ENCODE measurements at regions not wholly inside any gene's neighbourhood (a gene's known extent, or its start where the extent isn't known, plus 50 kb on each side); places are given as distances from the start of the nearest gene placed in this dataset.

DNA sequence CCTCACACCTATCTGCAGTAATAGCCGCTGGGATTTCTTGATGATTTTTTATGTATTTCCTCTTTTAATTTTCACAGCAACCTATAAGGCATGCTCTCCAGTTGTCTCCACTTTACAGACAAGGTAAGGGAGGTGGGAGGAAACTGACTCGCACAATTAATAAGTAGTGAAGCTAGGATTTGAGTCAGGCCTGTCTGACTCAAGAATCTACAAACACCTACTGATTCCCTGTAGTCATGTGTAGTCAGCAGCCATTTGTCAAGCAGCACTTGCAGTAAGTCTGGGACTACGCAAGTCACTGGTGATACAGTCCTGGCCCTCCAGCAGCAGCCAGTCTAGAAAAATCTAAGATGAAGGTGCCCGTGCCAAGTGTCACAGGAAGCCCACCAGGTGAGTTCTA, 193.6 kb upstream of the PKDCC start:
- no peaks in the 10 kb centered on the region for H3K4me1 ChIP-seq (ENCODE audit: control insufficient read depth, insufficient read depth, low read length)
- ChIA-PET RAD21 (ENCODE audit: unreplicated experiment) (interaction anchor here (1.3 to 2.4 kb wide), 5 partner anchors 9 to 233 kb away, joined by 3 to 13 read pairs (median 5); no protein-coding TSS in a partner anchor), POLR2A (no interaction called here), CTCF (interaction anchor here (1.2 to 6.8 kb wide), 10 partner anchors 13 to 474 kb away, joined by 3 to 110 read pairs (median 5); no protein-coding TSS in a partner anchor), SMC1A (ENCODE audit: uncharacterized antibody, unreplicated experiment) (interaction anchor here (1.0 to 2.8 kb wide), 7 partner anchors 12 to 242 kb away, joined by 3 to 19 read pairs (median 5); no protein-coding TSS in a partner anchor)
- no peaks in the 10 kb centered on the region for H3K79me2 ChIP-seq (ENCODE audit: control insufficient read depth, insufficient read depth, low read length)
- intact Hi-C loops (cut with micrococcal nuclease; ENCODE audit: unreplicated experiment), result no loop called here
- H3K4me2 ChIP-seq (ENCODE audit: control insufficient read depth, insufficient read depth), result no peak overlapping the region
- no peak overlapping the region for H3K4me3 ChIP-seq
- no peaks in the 10 kb centered on the region for H3K9me3 ChIP-seq (replicated peaks; ENCODE audit: control insufficient read depth, insufficient read depth, low read length)
- BruUV-seq (replicated peaks), result no TSS peak
- no peak for ATAC-seq
- H3K27ac ChIP-seq (ENCODE audit: control insufficient read depth, insufficient read depth), result no peak overlapping the region
- H3K27me3 ChIP-seq (replicated peaks in 1 of 2; ENCODE audit: control insufficient read depth in 2 of 2, insufficient read depth in 2 of 2, low read length in 1 of 2), result no peaks in the 10 kb centered on the region; a peak in 1 of 4 replicates
- no peaks in the 10 kb centered on the region for H4K20me1 ChIP-seq (ENCODE audit: control insufficient read depth, insufficient read depth)
- TF ChIP-seq RB1 (IDR thresholded peaks at IDR 0.05; ENCODE audit: borderline replicate concordance), result no peak
- TF ChIP-seq, protein P1, sequence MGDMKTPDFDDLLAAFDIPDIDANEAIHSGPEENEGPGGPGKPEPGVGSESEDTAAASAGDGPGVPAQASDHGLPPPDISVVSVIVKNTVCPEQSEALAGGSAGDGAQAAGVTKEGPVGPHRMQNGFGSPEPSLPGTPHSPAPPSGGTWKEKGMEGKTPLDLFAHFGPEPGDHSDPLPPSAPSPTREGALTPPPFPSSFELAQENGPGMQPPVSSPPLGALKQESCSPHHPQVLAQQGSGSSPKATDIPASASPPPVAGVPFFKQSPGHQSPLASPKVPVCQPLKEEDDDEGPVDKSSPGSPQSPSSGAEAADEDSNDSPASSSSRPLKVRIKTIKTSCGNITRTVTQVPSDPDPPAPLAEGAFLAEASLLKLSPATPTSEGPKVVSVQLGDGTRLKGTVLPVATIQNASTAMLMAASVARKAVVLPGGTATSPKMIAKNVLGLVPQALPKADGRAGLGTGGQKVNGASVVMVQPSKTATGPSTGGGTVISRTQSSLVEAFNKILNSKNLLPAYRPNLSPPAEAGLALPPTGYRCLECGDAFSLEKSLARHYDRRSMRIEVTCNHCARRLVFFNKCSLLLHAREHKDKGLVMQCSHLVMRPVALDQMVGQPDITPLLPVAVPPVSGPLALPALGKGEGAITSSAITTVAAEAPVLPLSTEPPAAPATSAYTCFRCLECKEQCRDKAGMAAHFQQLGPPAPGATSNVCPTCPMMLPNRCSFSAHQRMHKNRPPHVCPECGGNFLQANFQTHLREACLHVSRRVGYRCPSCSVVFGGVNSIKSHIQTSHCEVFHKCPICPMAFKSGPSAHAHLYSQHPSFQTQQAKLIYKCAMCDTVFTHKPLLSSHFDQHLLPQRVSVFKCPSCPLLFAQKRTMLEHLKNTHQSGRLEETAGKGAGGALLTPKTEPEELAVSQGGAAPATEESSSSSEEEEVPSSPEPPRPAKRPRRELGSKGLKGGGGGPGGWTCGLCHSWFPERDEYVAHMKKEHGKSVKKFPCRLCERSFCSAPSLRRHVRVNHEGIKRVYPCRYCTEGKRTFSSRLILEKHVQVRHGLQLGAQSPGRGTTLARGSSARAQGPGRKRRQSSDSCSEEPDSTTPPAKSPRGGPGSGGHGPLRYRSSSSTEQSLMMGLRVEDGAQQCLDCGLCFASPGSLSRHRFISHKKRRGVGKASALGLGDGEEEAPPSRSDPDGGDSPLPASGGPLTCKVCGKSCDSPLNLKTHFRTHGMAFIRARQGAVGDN (IDR thresholded peaks at IDR 0.05), result no peak
- no peak for TF ChIP-seq ZNF622 (IDR thresholded peaks at IDR 0.05)
- TF ChIP-seq, protein P2, sequence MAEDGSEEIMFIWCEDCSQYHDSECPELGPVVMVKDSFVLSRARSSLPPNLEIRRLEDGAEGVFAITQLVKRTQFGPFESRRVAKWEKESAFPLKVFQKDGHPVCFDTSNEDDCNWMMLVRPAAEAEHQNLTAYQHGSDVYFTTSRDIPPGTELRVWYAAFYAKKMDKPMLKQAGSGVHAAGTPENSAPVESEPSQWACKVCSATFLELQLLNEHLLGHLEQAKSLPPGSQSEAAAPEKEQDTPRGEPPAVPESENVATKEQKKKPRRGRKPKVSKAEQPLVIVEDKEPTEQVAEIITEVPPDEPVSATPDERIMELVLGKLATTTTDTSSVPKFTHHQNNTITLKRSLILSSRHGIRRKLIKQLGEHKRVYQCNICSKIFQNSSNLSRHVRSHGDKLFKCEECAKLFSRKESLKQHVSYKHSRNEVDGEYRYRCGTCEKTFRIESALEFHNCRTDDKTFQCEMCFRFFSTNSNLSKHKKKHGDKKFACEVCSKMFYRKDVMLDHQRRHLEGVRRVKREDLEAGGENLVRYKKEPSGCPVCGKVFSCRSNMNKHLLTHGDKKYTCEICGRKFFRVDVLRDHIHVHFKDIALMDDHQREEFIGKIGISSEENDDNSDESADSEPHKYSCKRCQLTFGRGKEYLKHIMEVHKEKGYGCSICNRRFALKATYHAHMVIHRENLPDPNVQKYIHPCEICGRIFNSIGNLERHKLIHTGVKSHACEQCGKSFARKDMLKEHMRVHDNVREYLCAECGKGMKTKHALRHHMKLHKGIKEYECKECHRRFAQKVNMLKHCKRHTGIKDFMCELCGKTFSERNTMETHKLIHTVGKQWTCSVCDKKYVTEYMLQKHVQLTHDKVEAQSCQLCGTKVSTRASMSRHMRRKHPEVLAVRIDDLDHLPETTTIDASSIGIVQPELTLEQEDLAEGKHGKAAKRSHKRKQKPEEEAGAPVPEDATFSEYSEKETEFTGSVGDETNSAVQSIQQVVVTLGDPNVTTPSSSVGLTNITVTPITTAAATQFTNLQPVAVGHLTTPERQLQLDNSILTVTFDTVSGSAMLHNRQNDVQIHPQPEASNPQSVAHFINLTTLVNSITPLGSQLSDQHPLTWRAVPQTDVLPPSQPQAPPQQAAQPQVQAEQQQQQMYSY (CRISPR knock-in tag; IDR thresholded peaks at IDR 0.05), result no peak
- no peak for TF ChIP-seq RELA (IDR thresholded peaks at IDR 0.05; ENCODE audit: borderline replicate concordance, partially characterized antibody)
- no peak for TF ChIP-seq BACH1 (IDR thresholded peaks at IDR 0.05; ENCODE audit: borderline replicate concordance)
- no peak for TF ChIP-seq WRNIP1 (IDR thresholded peaks at IDR 0.05; ENCODE audit: borderline replicate concordance, low read depth, low read length)
- TF ChIP-seq, protein P3, sequence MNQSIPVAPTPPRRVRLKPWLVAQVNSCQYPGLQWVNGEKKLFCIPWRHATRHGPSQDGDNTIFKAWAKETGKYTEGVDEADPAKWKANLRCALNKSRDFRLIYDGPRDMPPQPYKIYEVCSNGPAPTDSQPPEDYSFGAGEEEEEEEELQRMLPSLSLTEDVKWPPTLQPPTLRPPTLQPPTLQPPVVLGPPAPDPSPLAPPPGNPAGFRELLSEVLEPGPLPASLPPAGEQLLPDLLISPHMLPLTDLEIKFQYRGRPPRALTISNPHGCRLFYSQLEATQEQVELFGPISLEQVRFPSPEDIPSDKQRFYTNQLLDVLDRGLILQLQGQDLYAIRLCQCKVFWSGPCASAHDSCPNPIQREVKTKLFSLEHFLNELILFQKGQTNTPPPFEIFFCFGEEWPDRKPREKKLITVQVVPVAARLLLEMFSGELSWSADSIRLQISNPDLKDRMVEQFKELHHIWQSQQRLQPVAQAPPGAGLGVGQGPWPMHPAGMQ (IDR thresholded peaks at IDR 0.05; ENCODE audit: borderline replicate concordance), result no peak
- no peak for TF ChIP-seq STAT3 (IDR thresholded peaks at IDR 0.05; ENCODE audit: low read depth, low read length)
- TF ChIP-seq RCOR1 (conservative IDR thresholded peaks at IDR 0.05; ENCODE audit: low read depth, low read length), result no peak
- TF ChIP-seq, protein P4, sequence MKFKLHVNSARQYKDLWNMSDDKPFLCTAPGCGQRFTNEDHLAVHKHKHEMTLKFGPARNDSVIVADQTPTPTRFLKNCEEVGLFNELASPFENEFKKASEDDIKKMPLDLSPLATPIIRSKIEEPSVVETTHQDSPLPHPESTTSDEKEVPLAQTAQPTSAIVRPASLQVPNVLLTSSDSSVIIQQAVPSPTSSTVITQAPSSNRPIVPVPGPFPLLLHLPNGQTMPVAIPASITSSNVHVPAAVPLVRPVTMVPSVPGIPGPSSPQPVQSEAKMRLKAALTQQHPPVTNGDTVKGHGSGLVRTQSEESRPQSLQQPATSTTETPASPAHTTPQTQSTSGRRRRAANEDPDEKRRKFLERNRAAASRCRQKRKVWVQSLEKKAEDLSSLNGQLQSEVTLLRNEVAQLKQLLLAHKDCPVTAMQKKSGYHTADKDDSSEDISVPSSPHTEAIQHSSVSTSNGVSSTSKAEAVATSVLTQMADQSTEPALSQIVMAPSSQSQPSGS (IDR thresholded peaks at IDR 0.05; ENCODE audit: low read length), result no peak
- no peaks in the 10 kb centered on the region for H3K36me3 ChIP-seq (ENCODE audit: control insufficient read depth in 2 of 2, insufficient read depth in 2 of 2, low read length in 1 of 2)
- no peak overlapping the region for H3K9ac ChIP-seq (ENCODE audit: control insufficient read depth, insufficient read depth, low read length)
- 17% methylated on average over 4 of the region's 4 CpGs for WGBS (ENCODE audit: insufficient coverage, insufficient replicate concordance, low lambda C conversion rate, missing lambda C conversion rate)
- H2AFZ ChIP-seq (ENCODE audit: control insufficient read depth, low read depth, low read length), result no peak overlapping the region
- in situ Hi-C loops (cut with MboI), result loop anchor here (25.0 kb wide), 1 partner anchor 808 kb away; no protein-coding TSS in a partner anchor
- no peak for DNase-seq (ENCODE audit: low read depth, low spot score)
- FAIRE-seq, result no peak

All from GM12878 (cell line).